HepG2 (cell line): ENCODE measurements at regions not wholly inside any gene's neighbourhood (a gene's known extent, or its start where the extent isn't known, plus 50 kb on each side); places are given as distances from the start of the nearest gene placed in this dataset.

Experiments used
- ATAC-seq: fragments of 200-7000 bp; cut with Tn5 transposase; 3 replicates; pipeline ENCODE4 v1.9.1; 2020; ENCODE audit warnings: mild to moderate bottlenecking, moderate library complexity
- BruUV-seq: library from RNA; stranded (reverse); fragments of 400-500 nt; replicated peaks from 2 replicates; lab custom pipeline; 2021; lab: Mats Ljungman, UMichigan
- CTCF ChIA-PET: fragments of 300-600 bp; formaldehyde crosslinking; extraction: SDS; loops from one replicate; lab custom pipeline; 2021; ENCODE audit warnings: low total read pairs, inconsistent platforms, low intra/inter-chr PET ratio; lab: Yijun Ruan, JAX
- POLR2A ChIA-PET: fragments of 350-600 bp; sonication (Branson Sonifier 250); formaldehyde crosslinking; loops from one replicate; lab custom pipeline; 2020; ENCODE audit warnings: antibody characterized with exemption, inconsistent platforms; lab: Yijun Ruan, JAX
- DNase-seq: peaks from one replicate; pipeline ENCODE4 v3.0.0-alpha.2; 2015; ENCODE audit warnings: low spot score
- FAIRE-seq: peaks from 3 replicates; lab custom pipeline; 2011; peaks lifted over from hg19 to GRCh38; lab: Jason Lieb, UNC
- H2AFZ ChIP-seq: one replicate; pipeline ENCODE4 v1.6.1; 2011; ENCODE audit warnings: low read length, inconsistent platforms
- H3K27ac ChIP-seq: fragments of 300-600 bp; 3 replicates; pipeline ENCODE4 v1.8.0; 2011; ENCODE audit warnings: mixed run types, mild to moderate bottlenecking, mixed read lengths, low read length, inconsistent platforms; ENCODE audit not compliant: insufficient read depth; ENCODE audit errors: extremely low read length
- H3K27me3 ChIP-seq, 2 experiments: fragments of 200-600 bp in 1 of 2; 2 replicates in 1 of 2; 3 replicates in 1 of 2; pipeline versions ENCODE4 v1.6.0 to v1.8.0; 2011; ENCODE audit warnings: low read length in 2 of 2, mild to moderate bottlenecking in 2 of 2, moderate library complexity in 2 of 2, inconsistent platforms in 1 of 2; ENCODE audit not compliant: insufficient read depth in 2 of 2, control insufficient read depth in 1 of 2
- H3K36me3 ChIP-seq, 2 experiments: fragments of 200-600 bp in 1 of 2; replicated peaks in 1 of 2; 2 replicates in 1 of 2; 3 replicates in 1 of 2; pipeline versions ENCODE4 v1.5.1 to v1.8.0; 2011; ENCODE audit warnings: low read length in 2 of 2, inconsistent platforms in 1 of 2; ENCODE audit not compliant: insufficient read depth in 2 of 2, control insufficient read depth in 1 of 2
- H3K4me1 ChIP-seq: 2 replicates; pipeline ENCODE4 v1.5.1; 2012; ENCODE audit warnings: low read length, inconsistent platforms; ENCODE audit not compliant: insufficient read depth
- H3K4me2 ChIP-seq: 2 replicates; pipeline ENCODE4 v1.6.0; 2011; ENCODE audit warnings: low read depth, low read length, inconsistent platforms
- H3K4me3 ChIP-seq, 3 experiments: fragments of 200-600 bp in 1 of 3; sonication (generic), shearing (Covaris generic) in 1 of 3; replicated peaks in 1 of 3; 2 replicates each; pipeline ENCODE4 v1.5.1; 2011 to 2016; ENCODE audit warnings: low read length in 3 of 3, inconsistent platforms in 2 of 3, low read depth in 2 of 3, mild to moderate bottlenecking in 2 of 3, control low read depth in 1 of 3, mixed read lengths in 1 of 3; ENCODE audit not compliant: insufficient read depth in 1 of 3
- H3K79me2 ChIP-seq: one replicate; pipeline ENCODE4 v1.6.1; 2011; ENCODE audit warnings: low read length, inconsistent platforms; ENCODE audit not compliant: insufficient read depth
- H3K9ac ChIP-seq: 2 replicates; pipeline ENCODE4 v1.6.0; 2011; ENCODE audit warnings: mild to moderate bottlenecking, low read depth, low read length, inconsistent platforms; ENCODE audit not compliant: insufficient read depth
- H3K9me3 ChIP-seq: 2 replicates; pipeline ENCODE4 v1.5.1; 2012; ENCODE audit warnings: mild to moderate bottlenecking, low read length
- H4K20me1 ChIP-seq: 2 replicates; pipeline ENCODE4 v1.6.0; 2011; ENCODE audit warnings: inconsistent platforms, mild to moderate bottlenecking, low read length, moderate library complexity; ENCODE audit not compliant: insufficient read depth
- AKAP8 ChIP-seq: sonication (generic); formaldehyde crosslinking; IDR thresholded peaks from 2 replicates; pipeline ENCODE4 v1.5.1; 2020; ENCODE audit warnings: mild to moderate bottlenecking, missing genetic modification reagents
- KDM5B ChIP-seq: sonication (generic); formaldehyde crosslinking; IDR thresholded peaks from 2 replicates; pipeline ENCODE4 v1.4.0; 2020; ENCODE audit warnings: missing genetic modification reagents, mild to moderate bottlenecking, borderline replicate concordance
- SMAD3 ChIP-seq: sonication (generic); formaldehyde crosslinking; IDR thresholded peaks from 2 replicates; pipeline ENCODE4 v1.4.0; 2020; ENCODE audit warnings: missing genetic modification reagents
- SMARCE1 ChIP-seq: fragments of 450-650 bp; IDR thresholded peaks from 2 replicates; pipeline ENCODE4 v1.6.1; 2017; ENCODE audit warnings: borderline replicate concordance
- TRIM22 ChIP-seq: fragments of 450-650 bp; IDR thresholded peaks from 2 replicates; pipeline ENCODE4 v1.6.1; 2017
- ZBTB33 ChIP-seq: sonication (generic); formaldehyde crosslinking; IDR thresholded peaks from 2 replicates; pipeline ENCODE4 v1.4.0; 2020; ENCODE audit warnings: missing genetic modification reagents
- ZNF432 ChIP-seq: sonication (generic); formaldehyde crosslinking; IDR thresholded peaks from 2 replicates; pipeline ENCODE4 v1.5.0; 2020; ENCODE audit warnings: missing genetic modification reagents, mild to moderate bottlenecking, borderline replicate concordance
- ZNF646 ChIP-seq: sonication (generic); formaldehyde crosslinking; IDR thresholded peaks from 2 replicates; pipeline ENCODE4 v1.9.0; 2021; ENCODE audit warnings: mild to moderate bottlenecking, missing genetic modification reagents
- ZNF678 ChIP-seq: sonication (generic); formaldehyde crosslinking; IDR thresholded peaks from 2 replicates; pipeline ENCODE4 v1.4.0; 2020; ENCODE audit warnings: mild to moderate bottlenecking, missing genetic modification reagents
- ZNF709 ChIP-seq: sonication (generic); formaldehyde crosslinking; IDR thresholded peaks from 2 replicates; pipeline ENCODE4 v1.5.0; 2020; ENCODE audit warnings: mild to moderate bottlenecking, missing genetic modification reagents
- WGBS: methylation state at CpG from one replicate; pipeline ENCODE4 v1.1.6; 2017; ENCODE audit warnings: low lambda C conversion rate; 5-methylcytosine and 5-hydroxymethylcytosine counted together
- in situ Hi-C: cut with HindIII; loops from 2 replicates; pipeline ENCODE4 v1.10.0; 2017; ENCODE audit warnings: low pct_unique_long_range_greater_than_20kb; ENCODE audit not compliant: extremely low pct_ligation_motif_present
- intact Hi-C: fragments of 100-400 bp; cut with micrococcal nuclease; formaldehyde crosslinking; loops from one replicate; pipeline ENCODE4 v1.10.0; 2022; ENCODE audit not compliant: unreplicated experiment
- TF ChIP-seq, protein P1 (sequence below): sonication (generic); formaldehyde crosslinking; IDR thresholded peaks from 2 replicates; pipeline ENCODE4 v1.4.0; 2020; ENCODE audit warnings: low read depth, mild to moderate bottlenecking, missing genetic modification reagents

- ChIA-PET POLR2A (no interaction called here), CTCF (no interaction called here)
- Histone ChIP-seq H3K4me3 (no peak overlapping the region), H4K20me1 (no peaks in the 10 kb centered on the region), H3K4me2 (no peak overlapping the region), H3K9me3 (no peaks in the 10 kb centered on the region), H3K79me2 (no peaks in the 10 kb centered on the region), H3K9ac (no peak overlapping the region), H3K27ac (no peak overlapping the region), H3K4me1 (no peaks in the 10 kb centered on the region), H2AFZ (no peak overlapping the region), H3K36me3 (no peaks in the 10 kb centered on the region), H3K27me3 (no peaks in the 10 kb centered on the region)
- WGBS: 11% methylated on average over 1 of the region's 1 CpG
- BruUV-seq: no TSS peak
- in situ Hi-C loops (no loop called here), intact Hi-C loops (no loop called here)
- ATAC-seq (no peak), FAIRE-seq (no peak), DNase-seq (no peak)
- TF ChIP-seq TRIM22 (no peak), SMAD3 (CRISPR knock-in tag) (no peak), SMARCE1 (no peak), AKAP8 (CRISPR knock-in tag) (no peak), ZNF646 (CRISPR knock-in tag) (no peak), ZNF432 (no peak), ZNF709 (CRISPR knock-in tag) (no peak), ZBTB33 (no peak), ZNF678 (CRISPR knock-in tag) (no peak), KDM5B (no peak)
- TF ChIP-seq, protein P1, sequence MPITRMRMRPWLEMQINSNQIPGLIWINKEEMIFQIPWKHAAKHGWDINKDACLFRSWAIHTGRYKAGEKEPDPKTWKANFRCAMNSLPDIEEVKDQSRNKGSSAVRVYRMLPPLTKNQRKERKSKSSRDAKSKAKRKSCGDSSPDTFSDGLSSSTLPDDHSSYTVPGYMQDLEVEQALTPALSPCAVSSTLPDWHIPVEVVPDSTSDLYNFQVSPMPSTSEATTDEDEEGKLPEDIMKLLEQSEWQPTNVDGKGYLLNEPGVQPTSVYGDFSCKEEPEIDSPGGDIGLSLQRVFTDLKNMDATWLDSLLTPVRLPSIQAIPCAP (CRISPR knock-in tag): no peak
Observed at GRCh38 chr1:60413091-60413490, 339.5 kb upstream of the C1orf87 start.
